GM23248 (cell line): ENCODE measurements at regions not wholly inside any gene's neighbourhood (a gene's known extent, or its start where the extent isn't known, plus 50 kb on each side); places are given as distances from the start of the nearest gene placed in this dataset.

Experiments
- DNase-seq: peaks from one replicate; pipeline ENCODE4 v3.0.0-alpha.2; 2015
- H2AFZ ChIP-seq: fragments of 200-600 bp; sonication (generic); 2 replicates; pipeline ENCODE4 v1.6.1; 2016; ENCODE audit warnings: antibody characterized with exemption
- H3F3A ChIP-seq: fragments of 200-600 bp; sonication (generic); 2 replicates; pipeline ENCODE4 v1.6.1; 2016; ENCODE audit warnings: mild to moderate bottlenecking, antibody characterized with exemption, mixed run types; ENCODE audit not compliant: insufficient read depth
- H3K27ac ChIP-seq: fragments of 200-600 bp; sonication (generic); 2 replicates; pipeline ENCODE4 v1.5.1; 2016; ENCODE audit warnings: mild to moderate bottlenecking
- H3K27me3 ChIP-seq: fragments of 200-600 bp; sonication (generic); replicated peaks from 2 replicates; pipeline ENCODE4 v1.6.1; 2016; ENCODE audit warnings: mild to moderate bottlenecking; ENCODE audit not compliant: insufficient read depth
- H3K36me3 ChIP-seq: fragments of 200-600 bp; sonication (generic); 2 replicates; pipeline ENCODE4 v1.6.1; 2016; ENCODE audit warnings: low read depth, mild to moderate bottlenecking
- H3K4me1 ChIP-seq: fragments of 200-600 bp; sonication (generic); 2 replicates; pipeline ENCODE4 v1.6.1; 2016; ENCODE audit warnings: mild to moderate bottlenecking; ENCODE audit not compliant: insufficient read depth
- H3K4me2 ChIP-seq: fragments of 200-600 bp; sonication (generic); one replicate; pipeline ENCODE4 v1.6.1; 2016; ENCODE audit warnings: mild to moderate bottlenecking; ENCODE audit not compliant: unreplicated experiment
- H3K4me3 ChIP-seq: fragments of 200-600 bp; sonication (generic); 2 replicates; pipeline ENCODE4 v1.5.1; 2016; ENCODE audit warnings: mild to moderate bottlenecking
- H3K79me2 ChIP-seq: fragments of 200-600 bp; sonication (generic); 2 replicates; pipeline ENCODE4 v1.6.1; 2016; ENCODE audit warnings: mild to moderate bottlenecking; ENCODE audit not compliant: insufficient read depth
- H3K9ac ChIP-seq: fragments of 200-600 bp; sonication (generic); 2 replicates; pipeline ENCODE4 v1.6.1; 2016; ENCODE audit warnings: mild to moderate bottlenecking
- H3K9me2 ChIP-seq: fragments of 200-600 bp; sonication (generic); 2 replicates; pipeline ENCODE4 v1.6.1; 2016; ENCODE audit warnings: mixed run types, mild to moderate bottlenecking, moderate library complexity; ENCODE audit not compliant: insufficient read depth
- H3K9me3 ChIP-seq: fragments of 200-600 bp; sonication (generic); one replicate; pipeline ENCODE4 v1.6.1; 2017; ENCODE audit warnings: low read depth
- H4K20me1 ChIP-seq: fragments of 200-600 bp; sonication (generic); 2 replicates; pipeline ENCODE4 v1.6.0; 2016; ENCODE audit not compliant: insufficient read depth
- EZH2 ChIP-seq: fragments of 200-600 bp; sonication (generic); IDR thresholded peaks from 2 replicates; pipeline ENCODE4 v1.6.1; 2018; ENCODE audit warnings: antibody characterized with exemption, mild to moderate bottlenecking; ENCODE audit not compliant: insufficient read depth, poor library complexity, severe bottlenecking
- EZH2phosphoT487 ChIP-seq: fragments of 200-600 bp; sonication (generic); IDR thresholded peaks from 2 replicates; pipeline ENCODE4 v1.6.1; 2018; ENCODE audit warnings: antibody characterized with exemption, moderate library complexity, mild to moderate bottlenecking, low read depth; ENCODE audit not compliant: insufficient read depth
- WGBS, 2 experiments: methylation state at CpG; one replicate each; pipeline ENCODE4 v1.1.6; 2015 to 2017; ENCODE audit warnings: low lambda C conversion rate in 2 of 2, low coverage in 1 of 2; ENCODE audit errors: missing lambda C conversion rate in 2 of 2; 5-methylcytosine and 5-hydroxymethylcytosine counted together
- in situ Hi-C: fragments of 300-500 bp; cut with MboI; formaldehyde crosslinking; loops from 2 replicates; pipeline ENCODE4 v1.15.0; 2020

DNA sequence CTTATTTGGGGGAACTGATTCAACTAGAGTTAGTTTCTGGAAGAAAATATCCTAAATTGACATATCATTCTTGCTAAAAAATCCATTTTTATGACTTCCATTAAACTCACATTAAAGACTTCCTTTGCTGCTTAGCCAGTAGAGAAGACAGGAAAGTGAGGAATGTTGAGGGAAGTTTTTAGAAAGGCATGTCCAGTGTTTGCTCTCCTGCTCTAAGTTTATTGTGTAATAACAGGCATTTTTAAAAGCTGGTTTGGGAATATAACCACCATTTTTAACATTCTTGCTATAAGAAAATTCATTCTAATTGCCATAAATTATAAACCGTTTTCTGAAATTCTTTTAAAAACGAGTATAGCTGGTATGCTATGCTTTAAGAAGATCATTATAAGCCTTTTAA lies 428.0 kb downstream of the RAP2B start:
- H3K4me1 ChIP-seq = no peaks in the 10 kb centered on the region; the same call in 1 of the 2 replicates
- no peaks in the 10 kb centered on the region for H3K9me3 ChIP-seq
- no peak overlapping the region for H3K27ac ChIP-seq
- WGBS, 2 experiments = 80 to 82% methylated on average over 2 of the region's 2 CpGs
- H3K79me2 ChIP-seq = no peaks in the 10 kb centered on the region
- TF ChIP-seq EZH2phosphoT487 (no peak), EZH2 (no peak)
- H3K27me3 ChIP-seq = no peaks in the 10 kb centered on the region
- in situ Hi-C loops = loop anchor here (10.0 kb wide), 2 partner anchors 425 to 545 kb away; partner anchors contain the start of gene RAP2B
- no peak for DNase-seq
- no peak overlapping the region for H3K4me3 ChIP-seq
- H3F3A ChIP-seq = peaks cover 3% of the 10 kb centered on the region; the same call in 1 of the 2 replicates
- no peak overlapping the region for H3K9ac ChIP-seq
- H3K36me3 ChIP-seq = no peaks in the 10 kb centered on the region
- H2AFZ ChIP-seq = no peak overlapping the region
- H3K4me2 ChIP-seq = no peak overlapping the region
- H4K20me1 ChIP-seq = no peaks in the 10 kb centered on the region
- H3K9me2 ChIP-seq = no peaks in the 10 kb centered on the region

DNA sequence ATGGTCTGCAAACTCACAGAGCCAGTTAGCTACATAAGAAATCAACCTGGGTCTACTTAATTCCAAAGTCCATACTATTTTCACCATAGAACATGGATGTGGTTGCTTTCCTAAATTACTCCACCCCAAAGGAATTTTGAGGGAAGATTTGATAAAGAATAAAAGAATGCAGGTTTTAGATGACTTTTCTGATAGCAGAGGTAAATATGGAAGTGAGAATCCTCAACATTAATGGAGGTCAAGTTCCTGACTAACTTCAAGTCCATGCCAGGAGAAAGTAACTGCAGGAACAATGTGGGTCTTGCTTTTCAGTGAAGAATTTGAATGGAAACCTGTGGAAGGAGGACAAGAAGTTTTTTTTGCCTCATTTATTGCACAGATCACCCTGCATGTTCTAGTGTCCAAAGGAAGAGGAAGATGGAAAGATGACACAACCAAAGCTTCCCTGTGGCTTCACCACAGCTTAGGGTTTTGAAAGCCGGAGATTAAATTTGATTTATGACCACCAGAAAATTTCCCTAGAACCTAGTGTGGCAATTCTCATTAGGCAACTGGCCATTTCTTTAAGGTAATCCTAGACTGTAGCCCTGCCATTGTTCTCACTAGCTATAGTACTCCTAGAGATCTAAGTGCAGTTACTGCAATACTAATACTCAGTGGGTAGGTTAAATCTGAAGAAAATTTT lies 429.7 kb downstream of the RAP2B start:
- no peaks in the 10 kb centered on the region; the same call in 1 of the 2 replicates for H3K4me1 ChIP-seq
- no peaks in the 10 kb centered on the region for H3K27me3 ChIP-seq
- peaks cover 3% of the 10 kb centered on the region; the same call in 1 of the 2 replicates for H3F3A ChIP-seq
- no peaks in the 10 kb centered on the region for H3K9me3 ChIP-seq
- WGBS, 2 experiments = 100% methylated on average over 1 of the region's 1 CpG
- H3K9me2 ChIP-seq = no peaks in the 10 kb centered on the region
- H3K79me2 ChIP-seq = no peaks in the 10 kb centered on the region
- H3K27ac ChIP-seq = no peak overlapping the region
- no peak overlapping the region for H3K4me3 ChIP-seq
- no peak overlapping the region for H2AFZ ChIP-seq
- H3K4me2 ChIP-seq = no peak overlapping the region
- H3K36me3 ChIP-seq = no peaks in the 10 kb centered on the region
- DNase-seq = no peak
- H3K9ac ChIP-seq = no peak overlapping the region
- TF ChIP-seq EZH2phosphoT487 (no peak), EZH2 (no peak)
- in situ Hi-C loops = loop anchor here (10.0 kb wide), 2 partner anchors 427 to 547 kb away; partner anchors contain the start of gene RAP2B
- no peaks in the 10 kb centered on the region for H4K20me1 ChIP-seq

DNA sequence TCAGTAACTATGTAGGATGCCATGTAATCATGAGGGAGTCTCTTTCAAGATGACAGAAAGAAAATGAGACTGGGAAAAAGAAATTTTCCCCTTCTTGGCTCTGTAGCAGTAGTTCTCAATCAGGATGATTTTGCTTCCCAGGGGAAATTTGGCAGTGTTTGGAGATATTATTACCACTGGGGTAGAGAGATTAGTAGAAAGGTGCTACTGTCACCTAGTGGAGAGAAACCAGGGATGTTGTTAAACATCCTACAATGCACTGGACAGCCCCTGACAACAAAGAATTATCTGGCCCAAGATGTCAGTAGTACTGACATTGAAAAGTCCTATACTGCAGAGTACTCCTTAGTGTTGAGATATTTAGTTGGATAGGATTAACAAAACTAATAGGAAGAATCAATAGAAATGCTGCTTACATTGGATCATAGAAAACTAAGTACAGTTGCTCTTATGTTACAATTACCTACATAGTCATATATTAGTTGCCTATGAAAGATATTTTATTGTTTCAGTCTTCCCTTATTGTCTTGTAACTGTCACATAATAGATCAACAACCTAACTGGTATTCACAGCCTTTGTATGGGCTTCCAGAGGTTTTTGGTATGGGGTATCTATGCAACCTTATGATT lies 433.3 kb downstream of the RAP2B start:
- Histone ChIP-seq H4K20me1 (no peaks in the 10 kb centered on the region), H3K4me2 (no peak overlapping the region), H3K9ac (no peak overlapping the region), H3K27ac (no peak overlapping the region), H3K36me3 (no peaks in the 10 kb centered on the region), H3F3A (peaks cover 3% of the 10 kb centered on the region; the same call in 1 of the 2 replicates), H3K9me3 (no peaks in the 10 kb centered on the region), H3K79me2 (no peaks in the 10 kb centered on the region), H2AFZ (no peak overlapping the region), H3K27me3 (no peaks in the 10 kb centered on the region), H3K4me1 (peaks cover 12% of the 10 kb centered on the region), H3K4me3 (no peak overlapping the region), H3K9me2 (no peaks in the 10 kb centered on the region)
- DNase-seq = peak; percentile 66
- TF ChIP-seq EZH2 = no peak
- no peak for TF ChIP-seq EZH2phosphoT487
- in situ Hi-C loops = loop anchor here (10.0 kb wide), 2 partner anchors 430 to 550 kb away; partner anchors contain the start of gene RAP2B

DNA sequence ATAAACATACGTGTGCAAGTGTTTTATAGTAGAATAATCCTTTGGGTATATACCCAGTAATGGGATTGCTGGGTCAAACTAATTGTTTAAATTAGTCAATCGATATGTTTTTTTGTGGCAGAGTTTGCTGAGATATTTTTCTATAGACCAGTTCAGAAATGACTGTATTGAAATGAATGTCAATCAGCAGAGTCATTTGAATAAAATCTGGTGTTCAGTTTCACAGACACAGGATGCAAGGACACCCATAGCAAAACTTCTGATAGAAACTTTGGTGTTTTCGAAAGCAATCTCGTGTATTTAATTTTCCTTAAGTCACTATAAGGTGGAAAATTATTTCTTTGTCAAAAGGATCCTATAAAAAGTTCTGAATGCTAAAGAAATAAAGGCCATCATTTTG lies 434.4 kb downstream of the RAP2B start:
- Histone ChIP-seq H3K4me2 (no peak overlapping the region), H3K9me2 (no peaks in the 10 kb centered on the region), H3K79me2 (no peaks in the 10 kb centered on the region), H3F3A (peaks cover 3% of the 10 kb centered on the region; the same call in 1 of the 2 replicates), H3K27ac (no peak overlapping the region), H3K36me3 (no peaks in the 10 kb centered on the region), H3K9me3 (no peaks in the 10 kb centered on the region), H3K4me3 (no peak overlapping the region), H3K27me3 (no peaks in the 10 kb centered on the region), H3K9ac (no peak overlapping the region), H2AFZ (no peak overlapping the region), H3K4me1 (peaks cover 22% of the 10 kb centered on the region), H4K20me1 (no peaks in the 10 kb centered on the region)
- no peak for DNase-seq
- no peak for TF ChIP-seq EZH2
- TF ChIP-seq EZH2phosphoT487 = no peak
- in situ Hi-C loops = loop anchor here (10.0 kb wide), 2 partner anchors 432 to 552 kb away; partner anchors contain the start of gene RAP2B
- WGBS, 2 experiments = 85 to 89% methylated on average over 4 of the region's 4 CpGs
